ENCODE measurements at regions not wholly inside any gene's neighbourhood (a gene's known extent, or its start where the extent isn't known, plus 50 kb on each side); places are given as distances from the start of the nearest gene placed in this dataset.

DNA sequence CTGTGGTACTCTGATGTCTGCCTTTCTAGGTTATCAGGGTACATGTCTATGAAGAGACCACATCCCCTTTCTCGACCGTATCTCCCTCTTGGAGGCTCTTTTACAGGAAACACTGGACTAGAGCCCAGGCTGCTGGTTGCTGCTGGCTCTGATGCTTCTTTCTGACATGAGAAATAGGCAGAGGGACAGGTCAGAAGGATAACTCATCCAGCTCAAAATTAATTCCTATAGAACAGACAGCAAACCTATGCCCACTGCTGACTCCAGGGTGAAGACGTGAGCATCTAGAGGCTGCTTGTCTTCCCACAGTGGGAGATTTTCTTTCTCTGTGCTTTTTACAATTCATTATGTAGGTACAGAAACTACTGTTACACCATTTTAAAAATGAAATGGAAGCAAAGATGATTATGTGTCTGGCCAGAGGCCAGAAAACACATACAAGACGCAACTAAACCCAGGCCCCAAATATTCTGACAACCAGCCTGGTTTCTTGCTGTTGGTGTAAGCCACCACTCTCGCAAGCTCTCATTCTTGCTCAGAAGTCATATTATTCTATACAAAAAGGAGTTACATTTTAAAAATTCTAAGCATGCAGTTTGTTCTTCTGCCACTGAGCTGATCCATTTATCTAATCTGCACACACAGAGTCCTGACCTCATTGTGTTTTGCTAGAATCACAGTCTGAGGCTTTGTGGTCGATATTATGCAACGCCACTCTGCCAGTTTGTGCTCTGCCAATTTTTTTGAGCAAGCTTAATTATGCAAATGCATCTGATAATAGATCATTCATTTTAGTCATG, 424.3 kb downstream of the KIF20B start:
- H3K4me2 ChIP-seq = no peak overlapping the region
- no peak overlapping the region for H3K27ac ChIP-seq
- H3K9ac ChIP-seq = no peak overlapping the region
- no peaks in the 10 kb centered on the region for H4K20me1 ChIP-seq (ENCODE audit: insufficient read depth)
- TF ChIP-seq, protein P1, sequence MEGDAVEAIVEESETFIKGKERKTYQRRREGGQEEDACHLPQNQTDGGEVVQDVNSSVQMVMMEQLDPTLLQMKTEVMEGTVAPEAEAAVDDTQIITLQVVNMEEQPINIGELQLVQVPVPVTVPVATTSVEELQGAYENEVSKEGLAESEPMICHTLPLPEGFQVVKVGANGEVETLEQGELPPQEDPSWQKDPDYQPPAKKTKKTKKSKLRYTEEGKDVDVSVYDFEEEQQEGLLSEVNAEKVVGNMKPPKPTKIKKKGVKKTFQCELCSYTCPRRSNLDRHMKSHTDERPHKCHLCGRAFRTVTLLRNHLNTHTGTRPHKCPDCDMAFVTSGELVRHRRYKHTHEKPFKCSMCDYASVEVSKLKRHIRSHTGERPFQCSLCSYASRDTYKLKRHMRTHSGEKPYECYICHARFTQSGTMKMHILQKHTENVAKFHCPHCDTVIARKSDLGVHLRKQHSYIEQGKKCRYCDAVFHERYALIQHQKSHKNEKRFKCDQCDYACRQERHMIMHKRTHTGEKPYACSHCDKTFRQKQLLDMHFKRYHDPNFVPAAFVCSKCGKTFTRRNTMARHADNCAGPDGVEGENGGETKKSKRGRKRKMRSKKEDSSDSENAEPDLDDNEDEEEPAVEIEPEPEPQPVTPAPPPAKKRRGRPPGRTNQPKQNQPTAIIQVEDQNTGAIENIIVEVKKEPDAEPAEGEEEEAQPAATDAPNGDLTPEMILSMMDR (conservative IDR thresholded peaks at IDR 0.05; ENCODE audit: low read depth, low read length) = no peak
- H3K36me3 ChIP-seq (ENCODE audit: insufficient read depth) = no peaks in the 10 kb centered on the region
- no peaks in the 10 kb centered on the region for H3K79me2 ChIP-seq (ENCODE audit: insufficient read depth, low read depth)
- no peak overlapping the region for H2AFZ ChIP-seq (ENCODE audit: low read depth)
- no peak overlapping the region for H3K4me3 ChIP-seq (IDR thresholded peaks at IDR 0.05; ENCODE audit: insufficient read depth, low read depth, low read length)
- no peaks in the 10 kb centered on the region for H3K27me3 ChIP-seq (ENCODE audit: insufficient read depth, low read depth)
- H3K4me1 ChIP-seq (ENCODE audit: low read depth, poor library complexity, severe bottlenecking) = no peaks in the 10 kb centered on the region

DNA sequence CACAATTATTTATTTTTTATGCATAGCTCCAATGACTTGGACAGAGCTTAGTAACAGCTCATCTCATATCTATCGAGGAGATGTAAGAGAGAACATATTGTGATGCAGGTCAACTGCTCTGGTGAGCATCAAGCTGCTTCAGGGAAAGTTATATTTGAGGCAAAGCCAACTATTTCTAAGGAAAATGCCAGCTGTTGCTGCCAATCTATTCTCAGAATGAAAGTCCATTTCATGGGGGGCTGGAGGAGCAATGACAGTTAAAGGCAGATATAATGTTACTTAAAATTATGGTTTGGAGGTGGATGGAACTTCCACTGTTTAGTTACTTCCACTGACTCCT, 424.8 kb downstream of the KIF20B start:
- TF ChIP-seq, protein P1 (conservative IDR thresholded peaks at IDR 0.05; ENCODE audit: low read depth, low read length) = no peak
- no peaks in the 10 kb centered on the region for H3K27me3 ChIP-seq (ENCODE audit: insufficient read depth, low read depth)

DNA sequence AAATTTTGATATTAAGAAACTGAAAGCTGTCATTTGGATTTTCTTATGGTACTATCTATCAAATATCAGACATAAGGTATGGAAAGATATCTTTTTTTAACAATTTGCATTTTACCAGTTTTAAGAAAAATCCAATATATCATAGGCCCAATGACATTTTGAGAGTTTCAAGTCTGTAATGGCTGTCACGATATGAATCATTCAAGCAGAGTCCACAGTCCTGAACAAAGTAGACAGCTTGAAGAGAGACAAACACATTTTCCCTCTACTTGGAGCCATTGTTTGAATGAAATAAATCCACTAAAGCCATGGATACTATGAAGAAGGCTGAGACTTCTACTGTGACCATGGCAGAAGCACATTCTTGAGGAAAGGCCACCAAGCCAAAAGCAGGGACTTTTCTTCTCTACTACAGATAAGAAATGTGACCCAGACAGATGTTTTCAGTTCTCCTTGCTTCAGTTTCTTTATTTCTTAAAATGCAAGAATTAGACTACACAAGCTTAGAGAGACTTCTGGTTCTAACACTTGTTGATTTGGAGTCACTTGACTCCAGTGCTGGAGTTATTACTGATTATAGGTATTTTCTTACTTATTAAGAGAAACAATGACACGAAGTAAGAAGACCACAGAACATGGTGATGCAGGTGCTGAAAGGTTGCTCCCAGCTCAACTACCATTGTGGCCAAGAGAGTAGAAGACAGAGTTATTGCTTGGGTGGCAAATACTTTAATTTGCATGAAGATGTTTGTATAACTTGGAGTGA, 429.1 kb downstream of the KIF20B start:
- Histone ChIP-seq H3K27ac (no peak overlapping the region), H2AFZ (ENCODE audit: low read depth) (no peak overlapping the region), H3K4me3 (IDR thresholded peaks at IDR 0.05; ENCODE audit: insufficient read depth, low read depth, low read length) (no peak overlapping the region), H3K9ac (no peak overlapping the region), H3K27me3 (ENCODE audit: insufficient read depth, low read depth) (no peaks in the 10 kb centered on the region), H3K4me1 (ENCODE audit: low read depth, poor library complexity, severe bottlenecking) (no peaks in the 10 kb centered on the region), H3K79me2 (ENCODE audit: insufficient read depth, low read depth) (no peaks in the 10 kb centered on the region), H3K4me2 (no peak overlapping the region), H4K20me1 (ENCODE audit: insufficient read depth) (no peaks in the 10 kb centered on the region), H3K36me3 (ENCODE audit: insufficient read depth) (no peaks in the 10 kb centered on the region)
- TF ChIP-seq, protein P1 (conservative IDR thresholded peaks at IDR 0.05; ENCODE audit: low read depth, low read length) = no peak

More for the DNA sequence above, 424.8 kb downstream of the KIF20B start:
- Histone ChIP-seq H3K27ac (no peak overlapping the region), H3K4me3 (IDR thresholded peaks at IDR 0.05; ENCODE audit: insufficient read depth, low read depth, low read length) (no peak overlapping the region), H4K20me1 (ENCODE audit: insufficient read depth) (no peaks in the 10 kb centered on the region), H3K9ac (no peak overlapping the region), H3K4me1 (ENCODE audit: low read depth, poor library complexity, severe bottlenecking) (no peaks in the 10 kb centered on the region), H3K36me3 (ENCODE audit: insufficient read depth) (no peaks in the 10 kb centered on the region), H3K4me2 (no peak overlapping the region), H2AFZ (ENCODE audit: low read depth) (no peak overlapping the region), H3K79me2 (ENCODE audit: insufficient read depth, low read depth) (no peaks in the 10 kb centered on the region)

DNA sequence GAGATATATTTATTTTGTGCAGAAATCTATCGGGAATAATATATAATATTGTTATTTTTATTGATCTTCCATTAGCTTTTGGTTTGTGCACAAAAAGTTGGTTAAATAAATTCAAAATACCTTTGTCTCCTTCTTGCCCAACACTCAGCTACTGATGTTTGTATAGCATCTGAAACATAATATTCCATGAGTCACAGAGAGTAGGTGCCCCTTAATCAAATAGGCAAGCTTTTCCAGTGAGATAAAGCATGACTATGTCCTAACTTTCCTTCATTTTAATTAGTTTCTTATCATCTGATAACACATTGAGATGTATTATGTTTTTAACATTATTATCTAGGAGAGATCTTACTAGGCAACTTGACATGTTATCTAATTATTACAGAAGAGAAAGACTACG, 432.2 kb downstream of the KIF20B start:
- Histone ChIP-seq H3K4me2 (no peak overlapping the region), H3K36me3 (ENCODE audit: insufficient read depth) (no peaks in the 10 kb centered on the region), H3K9ac (no peak overlapping the region), H3K79me2 (ENCODE audit: insufficient read depth, low read depth) (no peaks in the 10 kb centered on the region), H3K4me3 (IDR thresholded peaks at IDR 0.05; ENCODE audit: insufficient read depth, low read depth, low read length) (no peak overlapping the region), H2AFZ (ENCODE audit: low read depth) (no peak overlapping the region), H4K20me1 (ENCODE audit: insufficient read depth) (no peaks in the 10 kb centered on the region), H3K27me3 (ENCODE audit: insufficient read depth, low read depth) (no peaks in the 10 kb centered on the region), H3K4me1 (ENCODE audit: low read depth, poor library complexity, severe bottlenecking) (no peaks in the 10 kb centered on the region), H3K27ac (no peak overlapping the region)
- TF ChIP-seq, protein P1 (conservative IDR thresholded peaks at IDR 0.05; ENCODE audit: low read depth, low read length) = no peak

Measured in KMS-11 (cell line).